AG04450 (cell line): ENCODE measurements at regions not wholly inside any gene's neighbourhood (a gene's known extent, or its start where the extent isn't known, plus 50 kb on each side); places are given as distances from the start of the nearest gene placed in this dataset.

Experiments used
- CTCF ChIA-PET: fragments of 300-600, 350-600 bp; formaldehyde crosslinking; extraction: SDS; loops from one replicate; lab custom pipeline; 2022; ENCODE audit warnings: antibody characterized with exemption, inconsistent platforms; lab: Charles Lee
- POLR2A ChIA-PET: fragments of 350-600 bp; formaldehyde crosslinking; extraction: SDS; loops from one replicate; lab custom pipeline; 2021; ENCODE audit warnings: antibody characterized with exemption, inconsistent platforms; lab: Yijun Ruan, JAX
- DNase-seq: peaks from one replicate; pipeline ENCODE4 v3.0.0-alpha.2; 2011; ENCODE audit warnings: low read depth, low spot score
- H3K27ac ChIP-seq: one replicate; pipeline ENCODE4 v1.5.1; 2012; ENCODE audit warnings: low read depth, low read length, control low read depth
- H3K27me3 ChIP-seq: one replicate; pipeline ENCODE4 v1.6.0; 2012; ENCODE audit warnings: low read length; ENCODE audit not compliant: control insufficient read depth, insufficient read depth
- H3K4me3 ChIP-seq: 2 replicates; pipeline ENCODE4 v1.5.1; 2011; ENCODE audit warnings: mild to moderate bottlenecking, low read depth, low read length, control low read depth
- H3K9me3 ChIP-seq: 2 replicates; pipeline ENCODE4 v1.5.1; 2012; ENCODE audit warnings: low read length; ENCODE audit not compliant: control insufficient read depth, insufficient read depth
- CTCF ChIP-seq: IDR thresholded peaks from 2 replicates; pipeline ENCODE4 v1.5.1; 2011; ENCODE audit warnings: low read depth, low read length, control low read depth, inconsistent platforms

DNA sequence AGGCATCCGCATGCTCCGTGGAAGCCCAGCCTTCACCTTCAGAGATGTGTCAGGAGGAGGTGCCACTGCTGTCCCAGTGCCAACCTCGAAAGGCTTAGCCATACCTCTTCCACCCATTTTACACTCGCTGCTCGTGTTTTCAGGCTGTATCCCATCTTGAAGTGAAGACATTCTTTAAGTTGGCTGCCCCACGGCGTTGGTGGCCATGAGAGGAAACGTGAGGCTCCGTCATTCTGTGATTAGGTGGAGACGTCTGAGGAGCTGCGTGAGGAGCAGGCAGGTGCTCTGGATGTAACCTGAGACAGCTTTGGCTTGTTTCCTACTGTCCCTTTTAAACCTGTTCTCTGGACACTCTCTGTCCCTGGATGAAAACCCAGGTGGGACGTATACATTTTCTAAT lies 159.9 kb upstream of the RNF32 start:
- Histone ChIP-seq H3K27me3 (no peaks in the 10 kb centered on the region), H3K27ac (no peak overlapping the region), H3K9me3 (peaks cover 22% of the 10 kb centered on the region), H3K4me3 (no peak overlapping the region)
- CTCF ChIA-PET = no interaction called here
- no peak for DNase-seq
- no peak for TF ChIP-seq CTCF
- POLR2A ChIA-PET = no interaction called here

- H3K4me3 ChIP-seq = no peak overlapping the region
- H3K27ac ChIP-seq = no peak overlapping the region
- ChIA-PET CTCF (no interaction called here), POLR2A (interaction anchor here (0.7 kb wide), 1 partner anchor 602 kb away, joined by 9 read pairs; no protein-coding TSS in a partner anchor)
- H3K27me3 ChIP-seq = no peaks in the 10 kb centered on the region
- TF ChIP-seq CTCF = no peak
- H3K9me3 ChIP-seq = peaks cover 24% of the 10 kb centered on the region
- DNase-seq = no peak
Measured at GRCh38 chr7:156479596-156479995, 161.0 kb upstream of the RNF32 start.

DNA sequence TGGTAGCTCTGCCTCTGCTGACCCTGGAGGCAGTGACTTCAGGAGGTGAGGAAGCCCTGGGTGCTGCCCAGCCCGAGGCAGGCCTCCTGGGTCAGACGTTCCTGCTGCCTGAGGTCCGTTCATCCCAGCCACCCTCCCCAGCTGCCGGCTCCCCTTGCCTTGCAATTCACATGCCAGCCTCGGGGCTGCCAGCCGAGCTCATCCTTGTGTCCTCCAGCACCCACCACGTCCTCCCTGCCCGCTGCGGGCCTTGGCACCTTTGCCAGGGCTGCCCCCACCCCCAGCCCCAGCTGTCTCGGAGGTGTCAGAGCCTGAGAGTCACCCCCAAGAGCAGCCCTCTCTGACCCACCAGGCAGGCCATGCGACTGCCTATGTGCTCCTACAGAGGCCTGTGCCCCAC lies 162.1 kb upstream of the RNF32 start:
- TF ChIP-seq CTCF = no peak
- no peak overlapping the region for H3K27ac ChIP-seq
- H3K27me3 ChIP-seq = no peaks in the 10 kb centered on the region
- peaks cover 24% of the 10 kb centered on the region for H3K9me3 ChIP-seq
- no peak for DNase-seq
- POLR2A ChIA-PET = no interaction called here
- no peak overlapping the region for H3K4me3 ChIP-seq
- CTCF ChIA-PET = no interaction called here

- no peak overlapping the region for H3K27ac ChIP-seq
- peak; percentile 30 for DNase-seq
- POLR2A ChIA-PET = no interaction called here
Measured at GRCh38 chr7:156475666-156476065, 164.9 kb upstream of the RNF32 start.

GRCh38 chr7:156475179-156475578 lies 165.4 kb upstream of the RNF32 start:
- TF ChIP-seq CTCF = no peak
- ChIA-PET CTCF (no interaction called here), POLR2A (no interaction called here)
- Histone ChIP-seq H3K4me3 (no peak overlapping the region), H3K9me3 (peaks cover 25% of the 10 kb centered on the region), H3K27ac (no peak overlapping the region), H3K27me3 (no peaks in the 10 kb centered on the region)
- no peak for DNase-seq

More at GRCh38 chr7:156475666-156476065, 164.9 kb upstream of the RNF32 start:
- Histone ChIP-seq H3K4me3 (no peak overlapping the region), H3K27me3 (no peaks in the 10 kb centered on the region), H3K9me3 (peaks cover 23% of the 10 kb centered on the region)
- CTCF ChIA-PET = no interaction called here
- no peak for TF ChIP-seq CTCF
